GF-D8 (cell line): ENCODE measurements at regions not wholly inside any gene's neighbourhood (a gene's known extent, or its start where the extent isn't known, plus 50 kb on each side); places are given as distances from the start of the nearest gene placed in this dataset.
A peak's percentile ranks its signal among the peaks of the same experiment; 100 is the strongest.

ENCODE experiments used
- DNase-seq: peaks from one replicate; lab custom pipeline; 2025; lab: John Stamatoyannopoulos, UW

DNA sequence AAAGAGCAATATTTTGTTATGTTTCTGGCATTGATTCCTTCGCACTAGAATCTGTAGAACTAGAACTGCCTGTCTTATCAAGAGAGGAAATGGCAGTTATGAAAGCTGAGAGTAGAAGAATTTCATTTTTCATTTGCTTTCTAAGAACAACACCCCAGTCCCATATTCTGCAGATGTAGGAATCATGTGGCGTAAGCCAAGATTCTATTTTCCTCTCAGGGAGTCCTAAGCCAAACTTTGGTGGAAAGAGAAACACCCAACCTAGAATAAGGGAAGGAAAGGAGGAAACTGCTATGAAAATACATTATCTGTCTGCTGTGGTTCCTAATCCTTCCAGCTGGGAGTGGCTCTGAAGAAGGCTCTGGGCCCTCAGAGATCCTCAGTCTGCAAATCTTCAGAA, 1176.9 kb upstream of the C9orf72 start:
- DNase-seq = no peak

DNA sequence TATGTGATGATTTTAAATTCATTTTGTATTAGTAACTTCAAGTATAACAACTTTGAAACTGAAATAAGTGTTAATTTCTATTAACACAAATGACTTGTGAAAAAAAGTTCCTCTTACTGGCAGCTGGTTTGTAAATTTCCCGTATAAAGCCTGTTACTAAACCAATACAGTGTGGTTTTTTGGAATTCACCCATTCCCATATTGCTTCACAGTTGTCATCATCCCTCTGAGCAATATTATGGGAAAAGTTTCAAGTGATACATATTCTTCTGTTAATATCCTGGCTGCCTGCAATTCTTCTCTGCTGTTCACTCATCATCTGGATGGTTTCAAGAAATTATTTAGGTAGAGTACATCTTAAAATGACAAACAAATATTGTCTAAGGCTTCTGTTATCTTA, 1185.1 kb upstream of the C9orf72 start:
- DNase-seq = no peak

DNA sequence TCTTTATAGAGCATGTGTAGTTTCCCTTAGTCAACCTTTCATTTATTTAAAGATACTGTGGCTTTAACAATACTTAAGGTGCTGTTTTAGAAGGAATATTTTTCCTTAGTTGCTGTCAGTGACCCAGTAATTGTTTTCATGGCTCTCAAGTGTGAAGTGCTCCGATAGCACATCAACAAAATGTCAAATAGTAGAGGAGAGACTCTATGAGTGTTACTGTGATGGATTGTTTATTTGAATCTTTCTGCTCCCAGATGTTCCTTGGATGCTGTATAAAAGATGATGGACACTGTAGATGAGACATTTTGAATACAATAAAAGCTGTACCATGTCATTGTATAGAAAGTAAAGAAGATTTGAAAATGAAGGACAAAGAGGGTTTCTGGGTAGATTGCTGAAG, 1185.7 kb upstream of the C9orf72 start:
- no peak for DNase-seq

DNA sequence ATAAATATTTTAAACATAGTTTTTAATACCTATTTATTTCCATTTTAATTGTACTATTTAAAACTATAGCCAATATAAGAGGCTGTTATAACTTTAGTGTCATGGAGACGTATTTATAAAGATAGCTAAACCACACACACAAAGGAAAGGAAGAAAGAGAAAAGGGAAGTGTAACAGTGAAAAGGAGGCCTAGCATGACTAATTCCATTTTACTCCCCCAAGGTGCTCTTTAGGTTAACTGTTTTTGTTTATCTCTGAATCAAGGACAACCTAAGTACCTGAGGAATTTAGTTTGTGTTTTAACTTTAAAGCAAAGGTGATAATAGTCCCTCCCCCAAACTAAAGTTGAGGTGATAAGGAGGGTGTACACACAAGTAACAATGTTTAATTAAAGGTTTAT, 1188.9 kb upstream of the C9orf72 start:
- DNase-seq = no peak

DNA sequence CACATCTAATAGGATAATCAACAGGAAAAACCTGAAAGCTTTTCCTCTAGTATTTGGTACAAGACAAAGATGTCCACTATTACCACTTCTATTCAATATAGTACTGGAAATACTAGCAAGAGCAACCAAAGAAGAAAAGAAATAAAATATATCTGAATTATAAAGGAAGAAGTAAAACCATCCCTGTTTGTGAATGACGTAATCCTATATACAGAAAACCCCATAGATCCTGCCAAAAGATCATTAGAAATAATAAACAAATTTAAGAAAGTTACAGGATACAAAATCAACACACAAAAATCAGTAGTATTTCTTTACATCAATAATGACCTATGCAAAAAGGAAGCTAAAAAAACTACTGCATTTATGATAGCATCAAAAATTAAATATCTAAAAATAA, 1191.3 kb upstream of the C9orf72 start:
- DNase-seq = no peak

DNA sequence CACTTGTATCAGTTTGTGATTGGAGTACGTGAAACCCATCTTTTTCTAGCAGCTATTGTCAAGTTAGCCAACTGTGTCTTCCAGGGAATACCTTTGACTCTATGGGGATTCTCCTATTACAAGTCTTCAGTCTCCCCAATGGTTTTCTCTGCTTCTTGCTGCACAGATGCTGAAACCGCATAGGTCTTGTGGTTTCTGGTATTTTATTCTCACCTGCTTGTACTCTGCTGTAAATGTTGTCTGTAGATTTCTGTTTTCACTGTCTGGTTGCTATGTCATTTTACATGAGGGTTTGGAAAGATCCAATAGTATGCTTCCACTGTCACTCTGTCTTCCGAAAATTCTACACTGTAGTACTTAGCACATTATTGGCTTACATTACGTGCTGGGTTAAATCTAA, 1196.9 kb upstream of the C9orf72 start:
- DNase-seq = no peak

DNA sequence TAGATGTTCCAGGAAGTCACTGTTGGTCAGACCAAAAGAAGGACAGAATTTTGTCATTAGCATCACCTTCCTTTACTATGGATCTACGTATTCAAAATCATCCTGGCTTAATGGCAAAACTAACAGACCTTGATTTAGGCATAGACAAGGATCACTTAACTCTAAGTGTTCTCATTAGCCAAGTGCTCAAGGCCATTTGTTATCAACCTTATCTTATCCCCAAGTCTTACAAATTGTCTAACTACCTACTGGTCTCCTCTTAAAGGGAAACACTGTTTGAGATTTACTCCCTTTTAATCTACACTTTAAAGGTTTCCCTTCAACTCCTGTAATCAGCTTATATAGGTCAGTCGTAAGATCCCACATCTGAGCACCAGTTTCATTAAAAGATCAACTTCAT, 1197.5 kb upstream of the C9orf72 start:
- no peak for DNase-seq

DNA sequence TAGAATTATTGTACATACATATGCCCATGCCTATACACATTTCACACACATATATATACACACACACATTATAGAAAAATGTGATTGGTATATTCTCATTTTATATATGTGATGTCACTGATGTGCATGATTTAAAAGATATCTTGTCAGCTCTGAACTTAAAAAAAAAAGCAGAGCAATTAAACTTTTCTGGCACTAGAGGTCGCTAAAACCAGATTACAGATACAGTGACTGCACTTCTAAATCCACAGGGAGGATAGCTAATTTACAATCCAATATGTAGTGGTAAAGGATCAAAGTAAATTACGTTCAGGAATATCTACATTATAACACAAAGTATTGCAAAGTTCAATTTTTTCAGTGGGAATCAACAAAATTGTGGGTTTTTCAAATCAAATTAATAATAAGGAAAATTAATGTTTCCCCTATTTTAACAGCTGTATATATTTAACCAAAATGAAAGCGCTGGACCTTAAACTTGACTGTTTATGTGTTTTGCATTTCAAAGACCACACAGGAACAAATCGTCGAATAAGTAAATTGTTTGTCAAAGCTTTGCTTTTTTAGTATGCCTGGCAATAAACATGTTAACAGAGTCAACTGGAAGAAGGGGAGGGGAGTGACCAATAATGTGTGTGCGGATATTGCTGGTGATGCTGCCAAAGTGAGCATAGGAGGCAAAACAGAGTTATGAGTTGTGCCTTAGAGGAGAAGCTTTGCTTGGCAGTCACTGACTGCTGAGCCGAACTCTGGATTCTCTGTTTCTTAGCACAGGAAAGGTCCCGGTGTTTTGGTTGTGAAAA, 1201.4 kb upstream of the C9orf72 start:
- DNase-seq = no peak

DNA sequence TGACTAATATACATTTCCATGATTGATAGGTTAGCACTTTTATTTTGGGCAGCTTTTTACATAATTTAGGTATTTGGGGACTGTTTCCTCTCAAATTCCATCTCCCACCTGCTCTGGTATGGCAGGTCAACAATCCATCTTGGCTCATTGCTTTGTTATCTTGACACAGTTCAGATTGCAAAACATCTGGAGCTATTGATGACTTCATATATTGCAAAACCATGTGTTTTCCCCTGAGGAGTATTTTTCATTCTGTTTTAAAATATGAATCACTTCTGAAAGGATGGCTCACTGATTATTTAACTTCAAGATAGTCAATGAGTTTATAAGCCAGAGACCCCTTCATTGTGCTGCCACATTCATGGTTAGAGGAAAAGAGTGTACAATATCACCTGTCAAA, 1206.0 kb upstream of the C9orf72 start:
- no peak for DNase-seq

DNA sequence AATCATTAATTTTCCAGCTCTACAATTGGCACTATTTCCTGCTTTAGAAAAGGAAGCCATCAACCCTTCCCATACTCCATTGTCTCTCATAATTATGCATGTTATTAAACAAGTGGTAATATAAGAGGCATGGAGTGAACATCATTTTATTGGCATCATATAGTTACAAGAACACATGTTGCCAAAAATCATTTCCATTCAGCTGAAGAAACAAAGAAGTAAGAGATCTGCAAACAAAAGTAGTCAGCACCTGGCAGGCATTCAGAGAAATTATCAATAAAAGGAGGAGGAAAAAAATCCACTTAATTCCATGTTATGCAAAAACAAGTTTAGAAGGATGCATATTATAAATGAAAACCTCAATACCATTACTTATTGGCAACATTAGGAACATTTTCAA, 1208.2 kb upstream of the C9orf72 start:
- no peak for DNase-seq

DNA sequence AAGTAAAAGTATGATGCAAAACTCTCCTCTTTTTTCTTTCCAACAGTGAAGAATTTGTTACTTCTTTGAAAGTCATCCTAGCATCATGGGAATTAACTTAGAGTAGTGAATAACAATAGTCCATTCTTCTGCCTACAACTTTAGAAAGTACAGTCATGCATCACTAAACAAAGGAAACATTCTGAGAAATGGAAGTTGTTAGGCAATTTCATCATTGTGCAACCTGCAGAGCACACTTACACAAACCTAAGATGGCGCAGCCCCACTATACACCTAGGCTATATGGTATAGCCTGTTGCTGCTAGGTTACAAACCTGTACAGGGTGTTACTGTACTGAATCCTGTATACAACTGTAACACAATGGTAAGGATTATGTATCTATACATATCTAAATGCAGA, 1209.3 kb upstream of the C9orf72 start:
- peak; percentile 41 for DNase-seq

DNA sequence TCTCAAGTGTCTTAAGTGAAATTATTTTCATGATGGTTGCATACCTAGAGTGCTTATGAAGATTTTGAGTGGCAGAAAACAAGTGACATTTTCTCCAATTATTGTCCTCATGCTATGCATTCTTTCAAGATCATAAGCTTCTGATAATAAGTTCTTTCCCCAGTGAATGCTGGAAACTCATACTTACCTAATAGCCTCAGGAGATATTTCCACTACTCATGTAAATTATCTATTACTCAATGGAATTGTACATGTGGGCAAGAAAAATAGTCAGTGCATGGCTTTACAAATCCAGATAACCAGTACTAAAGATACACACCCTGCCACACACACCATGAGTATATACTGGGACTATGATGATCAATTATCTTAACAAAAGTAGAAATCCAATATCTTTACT, 1219.4 kb upstream of the C9orf72 start:
- DNase-seq = no peak

DNA sequence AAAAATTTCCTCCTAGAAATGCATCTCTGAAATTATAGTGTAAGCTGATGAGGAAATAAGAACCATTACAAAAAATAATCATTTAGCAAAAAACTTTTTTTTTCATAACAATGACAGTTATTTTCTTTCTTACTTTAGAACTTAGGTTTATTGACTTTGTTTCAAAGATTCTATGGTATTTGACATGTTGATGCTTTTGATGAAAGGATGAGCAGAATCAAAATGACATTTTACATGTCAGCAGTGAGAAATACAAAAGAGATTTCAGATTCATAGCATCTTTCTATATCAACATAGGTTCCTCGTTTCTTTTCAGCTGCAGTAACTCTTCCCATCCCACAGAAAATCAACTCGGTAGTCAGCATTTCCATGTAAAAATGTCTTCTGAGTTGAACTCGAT, 1226.6 kb upstream of the C9orf72 start:
- no peak for DNase-seq

DNA sequence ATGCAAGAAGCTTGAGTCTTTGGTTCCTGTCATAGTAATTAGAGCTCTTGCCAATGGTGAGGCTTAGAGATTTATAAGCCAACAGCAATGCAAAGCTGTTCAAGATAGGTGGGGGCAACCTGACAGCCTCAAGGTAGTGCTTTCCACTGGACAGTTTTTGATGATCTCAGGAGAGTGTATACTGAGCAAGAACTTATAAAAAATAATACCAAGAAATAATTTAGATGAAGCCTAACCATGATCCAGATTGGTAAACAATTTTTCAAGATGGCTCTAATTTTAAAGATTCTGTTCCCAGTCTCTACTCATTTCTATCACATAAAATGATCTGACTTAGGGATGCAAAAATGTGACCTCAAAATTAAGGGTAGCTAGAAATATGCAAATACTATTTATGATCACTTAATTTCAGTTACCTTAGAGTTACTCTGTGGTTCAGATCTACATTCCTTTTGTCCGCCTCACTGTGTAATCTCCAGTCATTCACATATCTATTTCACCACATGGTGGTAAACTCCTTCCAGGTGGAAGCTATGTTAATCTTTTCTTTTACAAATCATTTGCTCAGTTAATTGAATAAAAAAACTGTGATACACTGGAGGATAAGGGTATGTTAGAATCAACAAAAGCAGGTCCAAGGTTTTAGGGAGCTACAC, 1228.0 kb upstream of the C9orf72 start:
- no peak for DNase-seq

DNA sequence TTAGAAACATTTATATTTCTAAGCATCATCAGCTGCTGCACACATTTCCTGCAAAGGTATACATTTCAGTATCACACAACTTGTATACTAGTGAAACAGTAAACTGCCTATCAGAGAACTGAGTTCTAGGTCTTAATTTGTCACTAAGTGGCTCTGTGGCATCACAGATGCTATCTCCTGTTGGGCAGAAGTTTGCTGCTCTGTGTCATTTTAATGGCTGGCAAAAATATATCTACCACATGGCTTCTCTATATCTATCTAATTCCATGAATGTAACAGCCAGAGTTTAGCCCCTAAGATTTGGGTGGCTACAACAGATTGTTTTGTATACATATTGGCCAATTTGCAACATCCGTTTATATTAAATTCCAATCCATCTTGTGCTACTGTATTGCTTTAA, 1231.9 kb upstream of the C9orf72 start:
- no peak for DNase-seq

DNA sequence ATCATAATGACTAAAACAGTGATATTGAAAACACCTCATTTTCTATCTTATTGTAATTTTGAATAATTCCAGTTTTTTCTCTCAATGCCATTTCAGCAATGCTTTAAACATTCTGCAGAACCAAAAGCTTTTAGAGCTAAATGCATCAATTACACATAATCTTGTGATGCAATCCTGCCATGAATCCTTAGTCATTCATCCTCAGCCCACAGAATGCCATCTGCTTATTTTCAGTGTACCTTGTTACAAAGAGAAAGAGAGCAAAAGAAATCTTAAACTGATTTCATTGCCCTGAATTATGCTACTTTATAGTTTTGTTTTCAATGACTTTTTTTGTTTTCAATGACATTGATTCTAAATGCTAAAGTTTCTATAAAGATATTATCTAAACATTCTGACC, 1234.8 kb upstream of the C9orf72 start:
- DNase-seq = no peak

DNA sequence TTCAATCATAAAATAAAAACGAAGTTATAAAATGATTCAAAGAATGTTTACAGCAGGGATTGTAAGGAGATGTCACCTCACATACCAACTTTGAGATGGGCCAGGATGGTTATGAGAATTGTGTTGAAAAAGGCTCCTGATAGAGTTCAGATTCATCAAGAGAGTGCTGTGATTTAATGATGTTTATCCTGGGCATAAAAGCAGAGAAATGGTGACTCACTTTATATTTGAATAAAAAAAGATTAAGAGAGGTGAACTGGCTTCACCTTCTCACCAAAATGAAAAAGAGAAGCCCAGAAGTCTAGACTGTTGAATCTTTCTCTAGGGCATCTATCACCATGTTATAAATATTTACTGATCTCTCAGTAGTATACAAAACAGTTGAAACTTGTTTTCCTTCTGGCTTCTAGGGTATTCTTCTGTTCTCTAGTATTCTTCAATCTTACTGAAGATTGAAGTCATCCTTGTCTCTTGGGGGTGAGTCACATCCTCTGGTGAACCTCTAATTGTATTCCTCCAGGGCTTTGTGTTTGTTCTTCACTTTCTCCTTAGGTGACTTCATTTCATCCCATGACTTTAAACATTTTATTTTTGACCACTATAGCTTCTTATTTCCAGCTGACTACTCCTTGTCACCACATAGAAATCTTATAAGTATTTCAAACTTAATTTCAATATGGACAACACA, 1237.3 kb upstream of the C9orf72 start:
- DNase-seq = no peak

DNA sequence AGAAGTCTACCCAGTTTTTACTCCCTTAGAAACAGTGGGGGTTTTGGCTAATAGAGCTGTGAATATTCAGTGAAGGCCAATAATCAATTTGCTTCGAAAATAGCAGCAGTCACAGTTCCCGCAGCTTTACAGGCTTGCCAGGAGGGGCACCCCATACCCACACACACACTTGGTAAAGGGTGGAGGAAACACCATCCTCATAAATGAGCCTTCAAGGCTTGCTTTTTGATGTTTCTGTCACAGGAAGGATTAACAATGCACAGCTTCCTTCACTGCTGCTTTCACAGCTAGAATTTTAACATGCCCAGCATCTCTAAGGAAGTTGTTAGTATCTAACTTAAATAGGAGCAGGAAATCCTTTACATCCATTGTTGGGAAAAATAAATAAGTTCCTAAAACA, 1247.5 kb upstream of the C9orf72 start:
- no peak for DNase-seq

DNA sequence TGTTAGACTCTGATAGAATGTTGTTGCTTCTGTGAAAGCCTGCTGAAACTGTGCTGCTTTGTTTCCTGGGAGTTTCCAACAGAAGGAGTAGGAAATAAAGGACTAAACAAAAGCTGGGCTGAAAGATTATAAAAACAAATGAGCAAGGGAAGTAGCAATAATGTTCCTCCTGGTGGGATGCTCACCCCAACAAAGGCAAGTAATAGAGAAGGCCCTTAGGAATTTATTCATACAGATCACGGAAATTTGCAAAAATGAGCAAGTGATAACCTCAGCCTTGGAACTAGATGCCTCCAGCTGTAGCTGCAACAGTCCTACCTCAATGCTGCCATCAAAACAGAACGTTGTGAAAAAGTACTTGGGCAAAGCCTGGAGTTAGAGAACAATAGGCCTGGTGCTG, 1248.0 kb upstream of the C9orf72 start:
- DNase-seq = no peak

DNA sequence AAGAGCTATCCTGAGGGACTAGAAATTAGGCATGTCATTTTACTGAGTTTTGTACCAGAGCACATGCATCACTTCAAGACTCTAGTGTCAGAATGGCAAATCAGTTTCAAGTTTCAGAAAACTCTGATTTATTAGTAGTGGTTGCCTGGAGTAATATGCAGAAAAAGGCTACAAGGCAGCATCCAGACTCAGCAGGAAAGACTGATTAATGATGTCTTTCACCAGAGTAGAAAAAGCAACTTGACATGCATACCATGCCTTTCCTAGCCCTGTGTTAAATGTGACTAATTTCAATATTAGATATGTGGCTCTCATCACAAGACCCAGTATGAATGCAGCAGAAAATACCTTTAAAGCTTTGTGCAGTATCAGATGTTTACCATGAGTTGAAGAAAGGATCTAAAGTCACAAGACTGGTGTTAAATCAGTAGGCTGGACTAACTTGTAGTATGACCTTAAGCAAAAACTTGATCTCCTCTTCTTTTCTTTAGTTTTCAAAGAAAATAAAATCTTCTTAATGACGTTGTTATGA, 1251.2 kb upstream of the C9orf72 start:
- no peak for DNase-seq

DNA sequence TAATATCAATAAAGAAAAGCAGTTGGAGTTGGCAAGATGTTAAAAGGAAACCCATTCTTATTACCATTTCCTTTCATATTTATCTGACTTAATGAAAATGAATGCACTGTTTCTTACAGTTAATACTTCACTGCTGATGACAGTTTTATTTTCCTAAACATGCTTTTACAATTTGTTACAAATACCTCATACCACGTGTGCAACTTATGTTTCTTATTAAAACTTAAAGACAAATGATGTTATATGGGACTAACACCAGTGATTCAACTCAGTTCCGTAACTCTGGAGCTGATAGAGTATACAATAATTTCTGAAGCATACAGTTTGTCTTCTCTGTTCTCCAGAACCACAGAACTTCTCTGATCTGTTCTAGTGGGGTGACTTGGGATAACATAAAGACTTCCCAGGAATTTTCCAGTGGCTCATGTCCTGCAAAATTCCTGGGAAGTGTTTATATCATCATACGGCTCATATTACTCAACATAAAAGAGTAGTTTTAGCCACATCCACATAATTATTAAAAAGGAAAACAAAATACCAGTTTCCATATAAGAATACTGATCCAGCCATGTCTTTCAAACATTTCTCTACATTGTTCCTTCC, 1259.0 kb upstream of the C9orf72 start:
- no peak for DNase-seq

DNA sequence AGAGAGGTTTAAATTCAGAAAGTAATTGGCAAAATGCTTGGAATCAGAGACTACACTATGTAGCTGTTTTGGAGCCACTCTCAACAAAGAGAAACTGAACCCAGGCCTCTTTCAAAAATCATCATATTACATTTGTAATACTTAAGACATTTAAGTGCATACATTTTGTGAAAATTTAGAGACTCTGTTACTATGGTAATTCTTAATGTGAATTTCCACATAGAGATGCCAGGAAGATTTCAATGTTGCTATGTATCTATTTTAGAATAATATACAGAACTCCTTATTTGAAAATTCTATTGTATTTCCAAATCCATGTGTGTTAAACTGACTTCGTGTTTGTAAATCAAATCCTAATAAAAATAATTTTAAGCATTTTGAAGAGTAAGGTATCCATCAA, 1260.9 kb upstream of the C9orf72 start:
- no peak for DNase-seq
